Endothelial cell (in vitro differentiated cells): ENCODE measurements at regions not wholly inside any gene's neighbourhood (a gene's known extent, or its start where the extent isn't known, plus 50 kb on each side); places are given as distances from the start of the nearest gene placed in this dataset.
A peak's percentile ranks its signal among the peaks of the same experiment; 100 is the strongest.
"Not testable (repeated sequence)": the region's sequence is repeated elsewhere in the genome, so short reads cannot be mapped to it uniquely, and the experiment has no call there.

Experiments used
- DNase-seq: peaks from one replicate; pipeline ENCODE4 v3.0.0; 2021; ENCODE audit warnings: low spot score
- H3K27ac Mint-ChIP-seq: one replicate; pipeline ENCODE4 v1.8.0; 2021; ENCODE audit warnings: mixed read lengths, inconsistent platforms; ENCODE audit not compliant: unreplicated experiment
- H3K27me3 Mint-ChIP-seq: one replicate; pipeline ENCODE4 v1.8.0; 2021; ENCODE audit warnings: mild to moderate bottlenecking, moderate library complexity, mixed read lengths, inconsistent platforms; ENCODE audit not compliant: unreplicated experiment
- H3K36me3 Mint-ChIP-seq: one replicate; pipeline ENCODE4 v1.8.0; 2021; ENCODE audit warnings: mild to moderate bottlenecking, low read depth, mixed read lengths, inconsistent platforms; ENCODE audit not compliant: unreplicated experiment
- H3K4me1 Mint-ChIP-seq: one replicate; pipeline ENCODE4 v1.8.0; 2021; ENCODE audit warnings: mild to moderate bottlenecking, mixed read lengths, inconsistent platforms; ENCODE audit not compliant: unreplicated experiment
- H3K4me3 Mint-ChIP-seq: one replicate; pipeline ENCODE4 v1.8.0; 2021; ENCODE audit warnings: mild to moderate bottlenecking, mixed read lengths, inconsistent platforms; ENCODE audit not compliant: unreplicated experiment
- H3K9me3 Mint-ChIP-seq: one replicate; pipeline ENCODE4 v1.8.0; 2021; ENCODE audit warnings: mixed read lengths, inconsistent platforms; ENCODE audit not compliant: unreplicated experiment
- TF ChIP-seq, protein P1 (sequence below): fragments of 200-600 bp; sonication (generic); IDR thresholded peaks from one replicate; pipeline ENCODE4 v1.5.0; 2021; ENCODE audit warnings: antibody characterized with exemption; ENCODE audit not compliant: unreplicated experiment

DNA sequence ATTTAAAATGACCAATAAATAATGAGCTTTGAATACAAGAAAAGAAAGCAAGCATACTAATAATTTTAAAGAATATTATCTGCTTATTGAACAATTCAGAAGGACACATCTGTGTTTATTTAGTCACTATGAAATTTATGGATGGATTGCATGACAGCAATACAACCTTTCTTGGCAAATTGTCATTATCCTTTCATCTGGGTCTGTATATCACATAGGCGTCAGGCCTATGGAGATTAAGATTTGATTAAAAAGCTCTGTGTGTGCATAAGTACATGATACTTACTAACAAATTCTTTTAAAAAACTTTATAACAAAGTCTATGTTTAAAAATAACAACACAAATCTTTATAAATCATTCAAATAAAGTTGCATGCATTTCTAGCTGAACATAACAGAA lies 1394.4 kb downstream of the KHDRBS2 start:
- Mint-ChIP-seq H3K4me1 (no peaks in the 10 kb centered on the region), H3K4me3 (no peak overlapping the region), H3K36me3 (no peaks in the 10 kb centered on the region), H3K27me3 (no peaks in the 10 kb centered on the region), H3K9me3 (no peaks in the 10 kb centered on the region), H3K27ac (no peak overlapping the region)
- DNase-seq, result no peak
- TF ChIP-seq, protein P1, sequence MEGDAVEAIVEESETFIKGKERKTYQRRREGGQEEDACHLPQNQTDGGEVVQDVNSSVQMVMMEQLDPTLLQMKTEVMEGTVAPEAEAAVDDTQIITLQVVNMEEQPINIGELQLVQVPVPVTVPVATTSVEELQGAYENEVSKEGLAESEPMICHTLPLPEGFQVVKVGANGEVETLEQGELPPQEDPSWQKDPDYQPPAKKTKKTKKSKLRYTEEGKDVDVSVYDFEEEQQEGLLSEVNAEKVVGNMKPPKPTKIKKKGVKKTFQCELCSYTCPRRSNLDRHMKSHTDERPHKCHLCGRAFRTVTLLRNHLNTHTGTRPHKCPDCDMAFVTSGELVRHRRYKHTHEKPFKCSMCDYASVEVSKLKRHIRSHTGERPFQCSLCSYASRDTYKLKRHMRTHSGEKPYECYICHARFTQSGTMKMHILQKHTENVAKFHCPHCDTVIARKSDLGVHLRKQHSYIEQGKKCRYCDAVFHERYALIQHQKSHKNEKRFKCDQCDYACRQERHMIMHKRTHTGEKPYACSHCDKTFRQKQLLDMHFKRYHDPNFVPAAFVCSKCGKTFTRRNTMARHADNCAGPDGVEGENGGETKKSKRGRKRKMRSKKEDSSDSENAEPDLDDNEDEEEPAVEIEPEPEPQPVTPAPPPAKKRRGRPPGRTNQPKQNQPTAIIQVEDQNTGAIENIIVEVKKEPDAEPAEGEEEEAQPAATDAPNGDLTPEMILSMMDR, result no peak

DNA sequence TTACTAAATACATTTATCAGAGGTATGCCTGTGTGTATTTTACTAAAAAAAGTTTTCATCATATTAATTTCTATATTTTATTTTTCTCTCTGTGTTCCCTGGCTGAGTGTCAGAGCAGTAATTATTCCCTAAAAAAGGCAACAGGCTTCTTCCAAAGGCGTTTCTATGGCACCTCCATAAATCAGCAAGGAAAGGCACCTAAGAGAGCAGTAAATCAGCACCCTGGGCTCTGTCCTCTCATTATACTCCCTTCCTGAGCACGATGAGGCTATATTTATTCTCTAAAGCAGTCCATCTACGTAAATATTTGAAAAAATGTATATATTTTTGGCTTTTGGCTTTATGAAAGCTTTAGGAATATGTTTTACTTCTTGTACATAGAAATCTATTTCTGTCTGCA lies 1408.6 kb downstream of the KHDRBS2 start:
- H3K27me3 Mint-ChIP-seq, H3K9me3 Mint-ChIP-seq, H3K4me3 Mint-ChIP-seq, H3K36me3 Mint-ChIP-seq, DNase-seq, H3K27ac Mint-ChIP-seq, H3K4me1 Mint-ChIP-seq: not testable (repeated sequence)

DNA sequence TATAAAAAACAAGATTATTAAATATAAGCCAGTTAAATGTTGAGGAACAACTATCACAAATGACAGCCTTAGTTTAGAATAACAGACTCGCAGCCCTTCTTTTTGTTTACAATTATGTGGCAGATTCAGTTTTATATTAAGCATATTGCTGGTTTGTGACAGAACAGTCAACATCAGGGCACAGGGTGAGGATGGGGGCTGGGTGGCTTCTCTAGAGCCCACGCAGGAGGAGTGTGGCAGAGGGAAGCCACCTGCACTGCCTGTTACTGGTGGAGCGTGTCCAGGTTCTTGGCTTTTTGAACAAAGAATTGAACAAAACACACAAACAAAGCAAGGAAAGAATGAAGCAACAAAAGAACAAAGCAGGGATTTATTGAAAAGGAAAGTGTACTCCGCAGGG lies 1415.2 kb downstream of the KHDRBS2 start:
- DNase-seq, H3K27me3 Mint-ChIP-seq, H3K9me3 Mint-ChIP-seq, H3K4me3 Mint-ChIP-seq, H3K27ac Mint-ChIP-seq, H3K36me3 Mint-ChIP-seq, H3K4me1 Mint-ChIP-seq: not testable (repeated sequence)

- Mint-ChIP-seq H3K36me3 (no peaks in the 10 kb centered on the region), H3K4me3 (no peak overlapping the region), H3K9me3 (no peaks in the 10 kb centered on the region), H3K27ac (no peak overlapping the region), H3K4me1 (no peaks in the 10 kb centered on the region), H3K27me3 (no peaks in the 10 kb centered on the region)
- DNase-seq, result no peak
- TF ChIP-seq, protein P1, result no peak
Observed at GRCh38 chr6:60867548-60867947, 1418.5 kb downstream of the KHDRBS2 start.

DNA sequence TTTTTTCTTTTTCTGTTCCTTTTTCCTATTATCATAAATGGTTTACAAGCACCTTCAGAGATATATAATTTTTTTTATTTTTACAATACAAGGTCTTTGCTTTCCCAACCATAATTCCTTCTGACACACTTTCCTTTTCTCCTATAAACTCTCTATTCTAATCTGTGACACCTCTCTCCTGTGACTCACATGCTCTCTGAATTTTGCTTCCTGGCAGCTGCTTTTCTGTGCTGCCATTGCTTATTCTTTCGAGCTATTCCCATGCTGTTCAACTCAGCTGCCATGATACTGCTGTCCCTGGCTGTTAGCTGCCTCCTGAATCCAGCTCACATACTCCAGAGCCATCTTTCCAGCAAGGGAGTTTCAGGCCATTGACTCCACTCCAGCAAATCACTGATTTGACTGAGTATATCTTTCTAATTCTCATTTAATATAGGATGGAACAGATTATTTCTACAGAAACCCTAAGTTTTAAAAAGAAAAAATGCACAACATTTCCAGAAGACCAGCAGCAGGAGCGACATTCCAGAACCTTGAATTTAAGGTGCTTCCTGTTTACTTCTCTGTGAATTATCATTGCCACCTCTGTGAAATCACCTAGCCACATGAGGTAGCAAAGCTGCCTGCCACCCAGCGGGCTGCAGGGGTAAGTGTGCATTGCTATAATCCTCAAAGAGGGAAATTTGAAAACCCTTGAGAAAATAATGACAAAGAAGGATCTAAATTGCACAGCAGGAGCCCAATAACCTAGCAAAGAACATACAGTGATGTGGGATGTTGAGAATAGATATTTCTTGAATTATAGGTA lies 1442.6 kb downstream of the KHDRBS2 start:
- H3K9me3 Mint-ChIP-seq, H3K4me3 Mint-ChIP-seq, H3K27ac Mint-ChIP-seq, H3K36me3 Mint-ChIP-seq, H3K4me1 Mint-ChIP-seq, H3K27me3 Mint-ChIP-seq: not testable (repeated sequence)
- peak; percentile 18 for DNase-seq

GRCh38 chr6:60830726-60831125 lies 1455.3 kb downstream of the KHDRBS2 start:
- H3K4me1 Mint-ChIP-seq, H3K9me3 Mint-ChIP-seq, H3K27me3 Mint-ChIP-seq, DNase-seq, H3K36me3 Mint-ChIP-seq, H3K4me3 Mint-ChIP-seq, H3K27ac Mint-ChIP-seq: not testable (repeated sequence)

DNA sequence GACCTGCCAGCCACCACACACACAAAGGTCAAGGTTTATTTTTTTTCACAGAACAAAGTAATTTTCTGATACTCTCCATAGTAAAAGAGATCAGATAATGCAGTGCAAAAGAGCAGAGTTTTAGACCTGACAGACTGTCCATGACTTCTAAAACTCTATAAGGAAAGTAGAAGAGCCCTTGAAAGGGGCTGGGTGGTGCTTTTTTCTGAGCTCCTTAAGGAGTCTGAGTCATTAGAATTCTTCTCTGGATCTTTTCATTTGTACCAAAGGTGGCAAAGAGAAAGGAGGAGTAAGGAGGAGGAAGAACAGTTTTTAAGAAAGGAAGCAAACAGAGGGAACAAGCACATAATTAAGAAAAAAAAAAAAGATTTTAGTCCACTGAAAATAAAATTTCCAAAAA lies 1463.4 kb downstream of the KHDRBS2 start:
- H3K4me3 Mint-ChIP-seq, H3K36me3 Mint-ChIP-seq, DNase-seq, H3K9me3 Mint-ChIP-seq, H3K4me1 Mint-ChIP-seq, H3K27me3 Mint-ChIP-seq, H3K27ac Mint-ChIP-seq: not testable (repeated sequence)

DNA sequence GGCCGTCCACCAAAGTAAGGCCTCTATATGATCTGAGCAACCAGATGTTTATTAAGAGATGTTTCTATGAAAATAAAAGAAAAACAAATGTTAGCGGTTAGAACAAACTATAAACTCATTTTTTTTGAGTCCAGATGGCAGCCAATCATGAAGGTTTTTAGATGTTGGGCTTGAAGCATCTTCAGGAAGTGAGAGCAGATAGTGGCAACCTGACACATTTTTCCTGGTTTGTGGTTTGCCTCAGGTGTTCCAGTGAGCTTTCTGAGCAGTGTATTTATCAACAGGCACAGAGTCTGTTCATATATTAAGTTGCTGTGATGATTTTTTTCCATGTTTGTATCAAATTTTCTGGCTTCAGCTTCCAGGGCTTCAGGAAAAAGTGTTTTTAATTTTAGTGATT lies 1468.0 kb downstream of the KHDRBS2 start:
- H3K27me3 Mint-ChIP-seq, H3K9me3 Mint-ChIP-seq, H3K36me3 Mint-ChIP-seq, H3K4me1 Mint-ChIP-seq, DNase-seq, H3K4me3 Mint-ChIP-seq, H3K27ac Mint-ChIP-seq: not testable (repeated sequence)

GRCh38 chr6:60814784-60815183 lies 1471.2 kb downstream of the KHDRBS2 start:
- not testable (repeated sequence) for H3K36me3 Mint-ChIP-seq, H3K27ac Mint-ChIP-seq, H3K4me3 Mint-ChIP-seq, DNase-seq, H3K9me3 Mint-ChIP-seq, H3K27me3 Mint-ChIP-seq, H3K4me1 Mint-ChIP-seq

DNA sequence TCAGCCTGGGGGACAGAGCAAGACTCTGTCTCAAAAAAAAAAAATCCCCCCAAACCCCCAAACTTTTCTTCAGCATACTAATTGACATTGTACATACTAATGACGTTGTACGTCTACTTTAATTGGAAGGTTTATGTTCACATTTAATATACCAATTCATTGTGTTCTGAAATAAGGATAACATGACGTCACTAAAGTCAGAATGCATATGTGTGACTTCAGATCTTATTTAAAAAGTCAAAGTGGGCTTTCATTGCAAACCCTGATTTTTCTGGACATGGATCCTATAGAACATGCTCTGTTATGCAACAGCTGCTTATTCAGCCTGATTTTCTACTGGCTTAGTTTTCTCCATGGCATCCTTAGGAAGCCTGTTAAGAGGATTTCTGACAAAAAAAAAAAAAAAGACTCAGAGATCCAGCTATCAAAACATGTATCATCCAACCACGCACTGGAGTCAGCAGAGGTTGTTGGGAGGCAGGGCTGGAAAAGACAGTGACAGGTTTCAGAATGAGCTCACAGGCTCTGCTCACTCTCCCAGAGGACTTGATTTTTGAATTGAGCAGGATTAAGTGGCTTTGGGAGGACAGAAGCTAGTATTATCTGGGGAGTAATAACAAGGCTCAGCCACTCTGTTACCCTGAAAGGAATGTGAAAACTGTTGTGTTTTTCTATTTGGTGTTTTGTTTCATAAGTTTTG lies 1472.0 kb downstream of the KHDRBS2 start:
- H3K27ac Mint-ChIP-seq, H3K4me1 Mint-ChIP-seq, H3K27me3 Mint-ChIP-seq, H3K36me3 Mint-ChIP-seq, H3K9me3 Mint-ChIP-seq, DNase-seq, H3K4me3 Mint-ChIP-seq: not testable (repeated sequence)
